Osteocyte (in vitro differentiated cells): ENCODE measurements at regions not wholly inside any gene's neighbourhood (a gene's known extent, or its start where the extent isn't known, plus 50 kb on each side); places are given as distances from the start of the nearest gene placed in this dataset.

ENCODE experiments used
- DNase-seq: peaks from one replicate; pipeline ENCODE4 v3.0.0; 2021; ENCODE audit warnings: mixed read lengths; ENCODE audit not compliant: unreplicated experiment; ENCODE audit errors: extremely low spot score
- H3K27ac Mint-ChIP-seq: one replicate; pipeline ENCODE4 v1.8.0; 2021; ENCODE audit warnings: mild to moderate bottlenecking, mixed read lengths; ENCODE audit not compliant: unreplicated experiment
- H3K27me3 Mint-ChIP-seq: one replicate; pipeline ENCODE4 v1.8.0; 2021; ENCODE audit warnings: mixed read lengths; ENCODE audit not compliant: unreplicated experiment
- H3K36me3 Mint-ChIP-seq: one replicate; pipeline ENCODE4 v1.8.0; 2021; ENCODE audit warnings: mixed read lengths; ENCODE audit not compliant: unreplicated experiment
- H3K4me1 Mint-ChIP-seq: one replicate; pipeline ENCODE4 v1.8.0; 2021; ENCODE audit warnings: mixed read lengths; ENCODE audit not compliant: unreplicated experiment
- H3K4me3 Mint-ChIP-seq: one replicate; pipeline ENCODE4 v1.8.0; 2021; ENCODE audit warnings: mild to moderate bottlenecking, moderate library complexity, mixed read lengths; ENCODE audit not compliant: unreplicated experiment
- H3K9me3 Mint-ChIP-seq: one replicate; pipeline ENCODE4 v1.8.0; 2021; ENCODE audit warnings: mixed read lengths; ENCODE audit not compliant: unreplicated experiment
- TF ChIP-seq, protein P1 (sequence below): fragments of 200-600 bp; sonication (generic); IDR thresholded peaks from 2 replicates; pipeline ENCODE4 v1.5.0; 2021; ENCODE audit warnings: antibody characterized with exemption, mild to moderate bottlenecking, moderate library complexity

DNA sequence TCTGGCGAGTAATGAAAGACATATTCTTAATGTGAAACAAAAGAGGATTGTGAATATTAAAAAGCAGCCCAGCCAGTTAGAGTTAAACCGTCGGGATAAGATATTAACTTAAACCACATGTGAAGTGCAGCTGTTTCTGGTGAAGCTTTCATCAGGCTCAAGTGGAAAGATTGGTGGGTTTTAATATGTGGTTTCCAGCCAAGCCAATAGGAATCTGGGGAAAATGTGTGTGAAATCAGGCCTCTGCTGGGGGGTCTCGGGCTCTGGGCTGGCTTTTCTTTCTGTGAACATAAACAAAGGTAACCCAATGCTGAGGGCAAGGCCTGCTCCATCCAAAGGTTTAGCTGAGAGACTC lies 279.6 kb downstream of the SLC4A3 start:
- DNase-seq = no peak
- TF ChIP-seq, protein P1, sequence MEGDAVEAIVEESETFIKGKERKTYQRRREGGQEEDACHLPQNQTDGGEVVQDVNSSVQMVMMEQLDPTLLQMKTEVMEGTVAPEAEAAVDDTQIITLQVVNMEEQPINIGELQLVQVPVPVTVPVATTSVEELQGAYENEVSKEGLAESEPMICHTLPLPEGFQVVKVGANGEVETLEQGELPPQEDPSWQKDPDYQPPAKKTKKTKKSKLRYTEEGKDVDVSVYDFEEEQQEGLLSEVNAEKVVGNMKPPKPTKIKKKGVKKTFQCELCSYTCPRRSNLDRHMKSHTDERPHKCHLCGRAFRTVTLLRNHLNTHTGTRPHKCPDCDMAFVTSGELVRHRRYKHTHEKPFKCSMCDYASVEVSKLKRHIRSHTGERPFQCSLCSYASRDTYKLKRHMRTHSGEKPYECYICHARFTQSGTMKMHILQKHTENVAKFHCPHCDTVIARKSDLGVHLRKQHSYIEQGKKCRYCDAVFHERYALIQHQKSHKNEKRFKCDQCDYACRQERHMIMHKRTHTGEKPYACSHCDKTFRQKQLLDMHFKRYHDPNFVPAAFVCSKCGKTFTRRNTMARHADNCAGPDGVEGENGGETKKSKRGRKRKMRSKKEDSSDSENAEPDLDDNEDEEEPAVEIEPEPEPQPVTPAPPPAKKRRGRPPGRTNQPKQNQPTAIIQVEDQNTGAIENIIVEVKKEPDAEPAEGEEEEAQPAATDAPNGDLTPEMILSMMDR = no peak
- Mint-ChIP-seq H3K27ac (no peak overlapping the region), H3K27me3 (peaks cover 4% of the 10 kb centered on the region), H3K36me3 (no peaks in the 10 kb centered on the region), H3K9me3 (no peaks in the 10 kb centered on the region), H3K4me1 (peaks cover 4% of the 10 kb centered on the region), H3K4me3 (no peak overlapping the region)

DNA sequence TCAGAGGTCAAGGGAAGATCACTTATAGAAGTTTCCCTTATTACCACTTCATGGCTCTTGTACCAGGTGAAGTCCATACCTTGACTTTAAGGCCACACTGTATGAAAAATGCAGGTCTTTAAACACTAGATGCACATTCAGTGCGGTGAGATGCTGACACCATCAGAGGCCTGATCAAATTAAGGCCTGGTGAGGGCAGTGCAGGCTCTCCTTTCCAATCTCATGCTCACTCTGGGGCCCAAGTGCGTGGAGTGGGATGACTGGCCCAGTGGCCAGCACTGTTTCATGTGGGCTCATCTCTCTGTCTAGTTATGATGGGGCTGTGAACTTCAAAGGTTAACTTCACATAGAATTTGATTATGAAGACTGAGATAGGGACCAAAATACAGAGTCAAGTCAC lies 281.1 kb downstream of the SLC4A3 start:
- Mint-ChIP-seq H3K27me3 (peaks cover 3% of the 10 kb centered on the region), H3K9me3 (no peaks in the 10 kb centered on the region), H3K36me3 (no peaks in the 10 kb centered on the region)

DNA sequence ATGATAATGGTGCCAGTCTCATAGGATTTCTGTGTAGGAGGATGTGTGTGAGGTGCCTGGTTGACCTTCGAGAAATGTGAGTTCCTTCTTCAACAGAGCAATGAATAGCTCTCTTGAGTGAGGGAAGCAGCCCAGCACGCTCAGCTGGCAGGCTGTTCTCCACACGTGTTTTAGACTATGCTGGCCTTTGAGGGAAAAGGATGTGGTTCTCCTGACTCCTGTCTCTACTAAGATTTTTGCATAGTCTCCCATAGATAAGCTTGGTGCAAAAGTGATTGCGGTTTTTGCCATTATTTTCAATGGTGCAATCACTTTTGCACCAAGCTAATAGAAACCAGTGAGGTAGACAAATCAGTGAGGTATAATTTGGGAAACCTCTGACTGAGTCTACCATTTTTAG lies 284.1 kb downstream of the SLC4A3 start:
- Mint-ChIP-seq H3K4me3 (no peak overlapping the region), H3K27ac (no peak overlapping the region)
- TF ChIP-seq, protein P1 = no peak

More for the DNA sequence above, 281.1 kb downstream of the SLC4A3 start:
- Mint-ChIP-seq H3K27ac (no peak overlapping the region), H3K4me1 (peaks cover 15% of the 10 kb centered on the region), H3K4me3 (no peak overlapping the region)
- DNase-seq = no peak
- TF ChIP-seq, protein P1 = no peak

DNA sequence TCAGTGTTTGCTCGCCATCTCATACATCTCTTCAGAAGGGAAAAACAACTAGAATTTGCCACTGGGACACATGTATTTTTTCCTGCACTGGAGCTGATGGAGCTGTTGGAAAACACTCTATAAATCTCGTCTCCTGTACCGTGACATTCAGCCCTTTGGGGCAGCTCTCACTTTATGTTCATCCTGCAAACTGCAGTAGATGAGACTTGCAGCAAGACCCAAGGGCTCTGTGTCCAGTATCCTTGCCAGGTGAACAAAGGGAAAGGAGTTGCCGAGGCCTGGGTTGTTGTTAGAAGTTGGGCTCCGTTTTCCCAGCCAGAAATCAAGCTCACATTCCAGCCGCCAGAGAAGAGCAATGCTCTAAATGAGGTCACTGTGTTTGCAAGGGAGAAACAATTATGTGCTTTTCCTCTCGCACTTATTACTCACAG lies 285.1 kb downstream of the SLC4A3 start:
- Mint-ChIP-seq H3K27me3 (no peaks in the 10 kb centered on the region), H3K9me3 (no peaks in the 10 kb centered on the region), H3K36me3 (no peaks in the 10 kb centered on the region), H3K4me3 (no peak overlapping the region), H3K4me1 (peaks cover 11% of the 10 kb centered on the region), H3K27ac (no peak overlapping the region)
- TF ChIP-seq, protein P1 = peak; percentile 56
- no peak for DNase-seq

More for the DNA sequence above, 284.1 kb downstream of the SLC4A3 start:
- Mint-ChIP-seq H3K9me3 (no peaks in the 10 kb centered on the region), H3K27me3 (no peaks in the 10 kb centered on the region), H3K4me1 (peaks cover 13% of the 10 kb centered on the region), H3K36me3 (no peaks in the 10 kb centered on the region)
- no peak for DNase-seq

DNA sequence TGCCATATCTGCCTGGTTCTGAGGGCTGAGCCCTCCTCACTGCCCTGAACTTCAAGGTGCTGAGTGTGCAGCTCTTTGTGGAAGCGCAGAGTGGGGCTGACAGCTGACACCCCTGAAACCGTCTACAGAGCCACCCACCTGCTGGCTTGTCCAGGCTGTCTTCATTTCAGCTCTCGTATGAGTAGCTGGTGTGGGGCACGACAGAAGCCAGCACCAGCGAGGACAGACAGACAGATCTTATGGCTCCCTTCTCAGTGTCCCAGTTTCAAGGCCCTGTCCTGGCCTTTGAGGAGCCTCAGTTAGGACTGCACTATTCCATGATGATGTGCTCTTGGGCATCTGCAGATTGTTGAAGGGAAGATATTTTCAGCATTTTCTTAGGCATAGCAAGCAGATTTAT lies 287.1 kb downstream of the SLC4A3 start:
- Mint-ChIP-seq H3K9me3 (no peaks in the 10 kb centered on the region), H3K27ac (no peak overlapping the region), H3K27me3 (no peaks in the 10 kb centered on the region), H3K4me1 (peaks cover 11% of the 10 kb centered on the region), H3K4me3 (no peak overlapping the region), H3K36me3 (no peaks in the 10 kb centered on the region)
- TF ChIP-seq, protein P1 = no peak
- DNase-seq = no peak
